NCI-H748 (cell line): ENCODE measurements at regions not wholly inside any gene's neighbourhood (a gene's known extent, or its start where the extent isn't known, plus 50 kb on each side); places are given as distances from the start of the nearest gene placed in this dataset.
A peak's percentile ranks its signal among the peaks of the same experiment; 100 is the strongest.
"Not testable (repeated sequence)": the region's sequence is repeated elsewhere in the genome, so short reads cannot be mapped to it uniquely, and the experiment has no call there.

Source experiments
- DNase-seq: peaks from one replicate; lab custom pipeline; 2025; ENCODE audit not compliant: unreplicated experiment; lab: John Stamatoyannopoulos, UW

DNA sequence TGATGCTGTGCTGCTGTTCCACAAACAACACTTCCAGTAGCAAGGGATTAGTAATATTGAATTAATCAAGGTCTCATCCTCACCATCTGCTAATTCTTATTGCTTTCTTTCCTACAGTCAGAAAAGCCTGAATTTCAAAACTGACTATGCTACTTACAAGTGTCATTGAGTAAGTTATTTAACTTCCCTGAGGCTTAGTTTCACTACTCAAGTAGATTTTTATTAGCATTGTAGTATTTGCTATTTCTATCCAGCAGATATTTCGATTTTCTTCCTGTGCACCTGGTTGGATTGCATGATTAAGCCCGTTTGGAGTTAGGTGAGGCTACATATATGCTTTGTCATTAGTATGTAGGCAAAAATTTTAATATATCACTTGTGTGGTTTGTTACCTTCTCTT, 591.5 kb downstream of the TRHDE start:
- DNase-seq, result no peak

DNA sequence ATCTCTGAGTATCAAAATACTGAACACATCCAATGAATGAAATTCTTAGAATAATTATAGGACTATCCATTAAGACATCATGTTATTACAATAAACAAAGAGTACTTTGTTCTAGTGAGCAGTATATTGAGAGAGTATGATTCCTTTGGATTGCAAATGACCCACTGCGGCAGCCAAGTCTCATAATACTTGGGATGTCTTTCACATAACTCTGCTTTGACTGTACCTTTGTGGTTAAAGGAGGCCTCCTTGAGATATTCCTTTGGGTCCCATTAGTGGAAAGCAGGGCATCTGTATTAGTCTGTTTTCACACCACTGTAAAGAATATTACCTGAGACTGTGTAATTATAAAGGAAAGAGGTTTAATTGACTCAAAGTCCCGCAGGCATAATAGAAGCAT, 593.8 kb downstream of the TRHDE start:
- DNase-seq, result no peak

DNA sequence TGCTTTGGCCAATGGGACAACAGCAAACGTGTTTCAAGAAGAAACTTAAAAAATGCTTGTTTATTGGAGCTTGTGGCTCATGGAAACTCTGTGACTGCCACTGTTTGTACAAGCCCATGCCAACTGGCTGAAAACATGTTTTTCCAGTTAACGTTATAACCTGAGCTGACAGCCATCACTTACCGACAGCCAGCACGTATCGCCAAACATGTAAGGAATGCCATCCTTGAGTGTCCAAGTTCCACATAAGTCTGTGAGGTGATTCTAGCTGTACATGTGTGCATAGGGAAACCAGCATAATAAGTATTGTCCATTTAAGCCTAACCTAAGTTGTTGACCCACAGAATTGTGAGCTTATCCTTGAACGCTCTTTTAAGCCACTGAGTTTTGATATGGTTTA, 596.9 kb downstream of the TRHDE start:
- DNase-seq, result no peak

DNA sequence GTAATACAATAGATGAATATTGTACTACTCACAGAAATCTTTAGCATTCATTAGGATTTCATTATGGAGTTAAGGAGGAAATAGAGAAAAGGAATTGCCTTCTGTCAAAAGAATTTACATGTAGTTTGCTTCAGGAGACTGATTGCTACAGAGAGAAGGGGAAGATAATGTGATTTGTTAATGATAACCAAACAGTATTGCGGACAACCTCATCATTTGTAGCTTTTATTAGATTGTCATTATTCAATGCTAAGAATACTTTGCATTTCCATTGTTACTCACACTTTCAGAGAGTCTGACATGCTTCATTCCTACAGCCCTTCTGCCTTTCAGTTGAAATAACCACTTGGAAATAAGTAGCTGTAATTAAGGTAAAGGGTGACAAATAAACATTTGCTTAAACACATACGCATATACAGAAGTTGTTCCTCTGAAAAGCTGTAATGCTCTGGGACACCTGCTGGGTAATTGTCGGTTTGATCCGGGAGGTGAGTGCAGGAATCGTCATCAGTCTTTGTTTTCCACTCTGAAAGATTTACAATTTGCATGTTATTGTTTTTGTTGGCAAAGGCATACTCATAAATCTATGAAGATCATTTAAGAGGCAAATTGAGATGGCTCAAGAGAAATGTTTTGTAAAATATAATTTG, 600.2 kb downstream of the TRHDE start:
- DNase-seq, result peak; percentile 91

DNA sequence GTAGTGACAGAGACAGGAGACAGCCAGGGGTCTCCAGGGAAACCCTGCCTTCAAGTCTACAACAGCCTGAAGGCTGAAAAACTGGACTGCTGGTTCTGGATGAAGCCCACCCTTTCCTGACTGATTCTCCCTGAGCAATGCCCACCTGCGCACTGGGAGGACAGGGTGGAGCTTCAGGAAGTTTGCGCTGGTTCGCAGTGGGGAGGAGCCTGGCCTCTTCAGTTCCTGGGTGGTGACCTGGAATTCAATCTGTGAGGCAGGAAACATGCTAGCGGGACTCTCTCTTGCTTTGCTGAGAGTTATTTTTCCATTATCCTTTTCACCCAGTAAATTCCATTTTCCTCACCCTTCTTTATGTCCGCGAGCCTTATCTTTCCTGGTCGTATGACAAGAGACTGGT, 600.8 kb downstream of the TRHDE start:
- DNase-seq, result peak; percentile 46

DNA sequence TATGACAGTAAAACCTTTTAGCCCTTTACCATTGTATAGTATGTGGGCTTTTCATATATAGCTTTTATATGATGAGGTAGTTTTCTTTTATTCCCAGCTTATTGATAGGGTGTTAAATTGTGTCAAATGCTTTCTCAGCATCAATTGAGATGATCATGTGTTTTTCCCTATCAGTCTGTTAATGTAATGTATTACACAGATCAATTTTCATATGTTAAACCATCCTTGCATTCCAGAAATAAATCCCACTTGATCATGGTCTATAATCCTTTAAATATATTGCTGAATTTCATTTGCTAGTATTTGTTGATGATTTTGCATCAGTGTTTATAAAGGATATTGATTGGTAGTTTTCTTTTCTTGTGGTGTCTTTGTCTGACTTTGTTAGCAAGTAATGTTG, 603.9 kb downstream of the TRHDE start:
- no peak for DNase-seq

DNA sequence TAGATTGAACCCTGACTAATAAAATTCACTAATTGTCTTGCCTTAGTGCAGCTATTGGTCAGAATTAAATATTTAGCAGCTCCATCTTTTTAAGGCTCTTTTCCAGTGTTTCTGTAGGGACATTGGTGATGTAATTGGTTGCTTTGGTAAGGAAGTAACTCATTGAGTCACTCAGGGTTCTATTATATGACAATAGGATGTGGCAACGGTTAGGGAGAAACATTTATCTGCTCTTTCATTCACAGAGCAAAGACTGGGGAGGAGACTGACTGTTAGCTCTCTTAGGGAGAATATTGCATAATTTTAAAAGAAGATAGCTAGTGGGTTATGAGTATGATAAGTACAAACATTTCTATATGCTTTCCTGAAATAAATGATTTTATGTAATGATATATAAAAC, 616.5 kb downstream of the TRHDE start:
- DNase-seq, result no peak

DNA sequence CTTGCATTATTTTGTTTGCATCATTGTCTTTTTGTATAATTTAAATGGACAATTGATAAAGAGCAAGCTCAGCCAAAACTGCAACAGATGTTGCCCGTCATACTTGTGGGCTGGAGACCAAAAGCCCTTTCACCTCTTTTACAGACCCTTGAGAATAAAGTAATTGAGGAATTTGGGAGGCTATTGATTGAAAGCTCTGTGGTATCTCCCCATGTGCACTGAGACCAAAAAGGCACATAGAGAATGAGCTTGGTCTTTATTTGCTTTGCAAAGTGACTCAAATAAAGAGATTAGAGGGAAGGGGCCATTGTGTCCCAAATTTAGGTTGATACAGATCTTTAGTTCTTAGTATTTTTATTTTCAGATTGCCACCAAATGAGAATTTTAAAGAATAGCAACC, 617.6 kb downstream of the TRHDE start:
- no peak for DNase-seq

DNA sequence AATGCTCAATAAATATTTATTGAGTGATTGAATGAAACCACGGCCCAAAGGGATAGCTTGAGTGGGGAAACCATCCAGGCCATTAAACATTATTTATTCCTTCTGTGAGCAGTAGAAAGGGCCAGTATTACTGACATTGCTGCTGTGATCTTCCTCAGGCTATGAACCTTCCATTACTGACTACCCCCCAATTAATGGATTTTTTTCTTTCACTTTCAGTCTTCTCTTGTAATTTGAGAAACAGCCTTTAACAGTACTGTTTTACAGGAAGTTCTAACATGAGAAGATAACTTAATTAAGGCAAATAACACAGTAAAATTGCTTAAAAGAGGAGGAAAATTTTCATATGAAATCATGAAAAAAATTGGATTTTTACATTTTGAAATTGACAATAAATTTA, 629.5 kb downstream of the TRHDE start:
- no peak for DNase-seq

DNA sequence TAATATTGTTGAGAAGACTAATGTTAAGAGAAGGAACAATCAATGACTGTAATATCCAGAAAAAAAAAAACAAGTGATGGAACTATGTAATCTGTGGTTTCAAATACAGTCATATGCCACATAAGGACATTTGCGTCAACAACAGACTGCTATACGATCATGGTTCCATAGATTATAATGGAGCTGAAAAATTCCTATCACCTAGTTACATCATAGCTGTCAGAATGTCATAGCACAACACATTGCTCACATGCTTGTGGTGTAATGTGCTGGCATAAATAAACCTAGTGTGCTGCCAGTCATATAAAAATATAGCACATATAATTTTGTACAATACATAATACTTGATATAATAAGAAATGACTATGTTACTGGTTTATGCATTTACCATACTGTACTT, 653.5 kb downstream of the TRHDE start:
- DNase-seq, result no peak

DNA sequence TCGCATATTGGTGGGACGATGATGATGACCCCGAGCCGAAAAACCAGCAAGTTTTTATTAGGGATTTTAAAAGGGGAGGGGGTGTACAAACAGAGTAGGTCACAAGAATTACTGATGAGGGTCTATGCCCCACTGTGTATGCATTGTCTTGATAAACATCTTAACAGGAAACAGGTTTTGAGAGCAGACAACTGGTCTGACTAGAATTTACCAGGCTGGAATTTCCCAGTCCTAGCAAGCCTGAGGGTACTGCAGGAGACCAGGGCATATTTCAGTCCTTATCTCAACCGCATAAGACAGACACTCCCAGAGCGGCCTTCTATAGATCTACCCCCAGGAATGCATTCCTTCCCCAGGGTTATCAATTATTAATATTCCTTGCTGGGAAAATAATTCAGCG, 659.7 kb downstream of the TRHDE start:
- DNase-seq, result not testable (repeated sequence)

DNA sequence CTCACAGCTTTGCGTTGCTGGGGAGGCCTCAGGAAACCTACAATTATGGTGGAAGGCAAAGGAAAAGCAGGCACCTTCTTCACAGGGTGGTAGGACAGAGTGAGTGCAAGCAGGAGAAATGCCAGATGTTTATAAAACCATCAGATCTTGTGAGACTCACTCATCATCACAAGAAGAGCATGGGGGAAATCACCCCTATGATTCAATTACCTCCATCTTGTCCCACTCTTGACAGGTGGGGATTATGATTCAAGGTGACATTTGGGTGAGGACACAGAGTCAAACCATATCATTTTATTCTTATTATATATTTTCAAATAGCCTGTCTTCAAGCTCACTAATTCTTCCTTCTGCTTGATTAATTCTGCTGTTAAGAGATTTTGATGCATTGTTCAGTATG, 665.3 kb downstream of the TRHDE start:
- no peak for DNase-seq

DNA sequence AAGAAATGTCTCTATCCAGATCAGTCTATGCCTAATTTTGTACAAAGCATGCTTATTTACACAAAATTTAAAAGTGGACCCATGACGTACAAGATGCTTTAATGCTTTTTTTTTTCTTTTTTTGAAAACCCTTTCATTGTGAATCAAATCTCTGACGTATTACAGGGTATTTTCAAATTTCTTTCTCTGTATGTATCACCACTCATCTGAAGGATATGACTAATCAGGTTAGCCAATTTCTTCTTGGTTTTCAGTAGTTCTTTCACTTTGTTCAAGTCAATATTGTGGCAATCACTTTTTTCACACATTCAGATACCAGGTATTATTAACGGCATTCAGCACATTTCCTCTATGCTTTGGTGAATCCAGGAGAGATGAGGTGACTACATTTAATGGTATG, 685.3 kb downstream of the TRHDE start:
- DNase-seq, result no peak

DNA sequence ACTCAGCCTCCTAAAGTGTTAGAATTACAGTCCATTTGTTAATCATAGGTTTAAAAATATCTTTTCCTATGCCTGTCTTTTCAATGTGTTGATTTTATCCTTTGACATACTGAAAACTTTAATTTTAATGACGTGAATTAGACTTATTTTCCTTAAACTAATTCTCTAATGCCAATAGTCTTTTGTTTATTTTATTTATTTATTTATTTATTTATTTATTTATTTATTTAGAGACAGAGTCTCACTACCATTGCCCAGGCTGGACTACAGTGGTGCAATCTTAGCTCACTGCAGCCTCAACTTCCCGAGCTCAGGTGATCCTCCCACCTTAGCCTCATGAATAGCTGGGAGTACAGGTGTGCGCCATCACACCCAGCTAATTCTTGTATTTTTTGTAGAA, 694.5 kb downstream of the TRHDE start:
- DNase-seq, result no peak

DNA sequence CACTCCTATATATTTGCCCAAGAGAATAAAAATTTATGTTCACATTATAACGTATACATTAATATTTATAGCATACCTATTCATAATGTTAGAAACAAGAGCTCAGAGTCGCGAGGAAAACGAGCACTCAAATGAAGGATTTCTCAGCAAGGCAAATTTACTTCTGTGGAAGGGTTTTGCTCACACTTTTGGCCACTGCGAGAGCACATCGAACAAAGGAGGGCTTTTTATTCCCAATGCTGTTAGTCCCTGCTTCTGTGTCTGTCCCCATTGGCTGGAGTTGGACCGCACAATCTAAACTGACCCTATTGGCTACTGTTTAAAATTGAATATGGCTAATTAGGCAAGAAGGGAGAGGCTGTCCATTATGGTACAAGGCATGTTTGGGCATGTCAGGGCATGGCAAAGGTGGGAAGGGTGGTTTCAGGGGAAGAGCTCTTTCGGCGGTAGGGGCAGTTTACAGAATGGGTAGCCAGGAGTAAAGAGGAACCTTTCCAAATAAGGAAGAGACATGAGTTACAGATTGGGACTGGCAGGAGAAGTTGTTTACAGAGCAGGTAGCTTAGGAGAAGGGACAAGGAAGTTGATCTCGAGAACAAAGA, 702.9 kb downstream of the TRHDE start:
- DNase-seq, result no peak

DNA sequence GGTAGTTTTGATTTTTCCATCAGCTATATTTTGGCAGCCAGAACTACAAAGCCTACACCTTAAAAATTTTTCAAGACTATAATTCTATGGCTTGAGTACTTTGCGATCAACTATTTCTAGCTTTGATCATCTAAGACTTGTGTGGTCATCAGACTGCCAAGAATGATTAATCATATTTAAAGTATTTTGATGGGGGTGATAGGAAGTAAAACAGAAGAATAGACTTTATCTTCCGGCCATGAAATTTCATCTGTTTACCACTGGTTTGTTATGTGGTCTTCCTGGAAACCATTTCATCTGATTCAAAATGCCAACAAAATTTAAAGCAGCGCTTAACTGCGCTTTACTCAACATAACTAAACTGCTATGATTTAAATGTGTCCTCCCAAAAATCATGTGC, 706.8 kb downstream of the TRHDE start:
- no peak for DNase-seq

DNA sequence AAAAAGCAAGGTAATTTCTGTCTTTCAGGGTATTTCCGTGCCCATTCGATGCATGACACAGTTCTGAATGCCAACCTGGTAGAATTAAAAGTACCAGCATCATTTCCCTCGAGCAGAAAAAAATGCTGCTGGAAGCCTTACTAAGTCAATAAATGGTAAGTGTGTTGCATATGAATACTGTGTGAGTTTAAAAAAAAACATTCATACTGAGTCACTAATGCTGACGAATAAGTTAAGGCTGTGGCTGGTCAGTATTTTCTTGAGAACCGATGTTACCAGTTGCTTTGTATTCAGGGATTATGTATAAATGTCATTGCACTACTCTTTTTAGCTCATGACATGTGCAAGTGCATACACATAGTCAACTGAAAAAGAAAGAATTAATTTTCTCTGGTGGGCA, 710.2 kb downstream of the TRHDE start:
- no peak for DNase-seq

DNA sequence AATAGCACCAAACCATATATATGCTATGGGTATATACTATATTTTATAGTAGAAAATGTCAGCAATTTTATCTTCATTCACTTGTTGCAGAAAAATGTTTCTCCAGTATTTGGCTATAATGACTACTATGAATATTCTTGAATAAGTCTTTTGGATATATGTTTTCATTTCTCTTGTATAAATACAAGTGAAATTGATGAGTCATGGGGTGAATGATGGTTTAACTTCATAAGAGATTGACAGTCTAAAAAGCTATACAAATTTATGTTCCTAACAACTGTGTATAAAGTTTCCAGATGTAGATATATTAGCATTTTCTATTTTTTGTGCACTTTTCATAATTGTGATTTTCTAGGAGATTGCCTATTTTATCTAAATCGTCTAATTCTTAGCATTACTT, 714.8 kb downstream of the TRHDE start:
- no peak for DNase-seq

DNA sequence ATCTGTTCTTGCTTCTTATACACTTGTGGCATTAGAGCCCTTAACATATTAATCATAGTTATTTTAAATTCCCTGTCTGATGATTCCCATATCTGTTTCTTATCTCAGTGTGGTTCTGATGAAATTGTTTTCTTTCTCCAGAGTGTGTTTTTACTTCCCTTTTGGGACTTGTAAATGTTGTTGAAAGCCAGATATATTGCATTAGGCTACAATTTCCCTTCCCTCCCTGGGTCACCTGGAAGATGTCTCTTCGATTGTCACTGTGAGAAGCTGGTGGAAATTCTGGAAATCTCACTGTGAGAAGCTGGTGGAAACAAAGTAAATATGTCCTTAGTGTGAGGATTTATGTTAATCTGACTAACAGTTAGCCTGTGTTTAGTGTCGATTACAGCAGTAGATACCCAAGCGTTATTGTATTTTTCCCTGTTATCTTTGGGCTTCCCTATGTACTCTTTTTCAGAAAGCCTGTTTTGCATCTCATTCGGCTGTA, 717.3 kb downstream of the TRHDE start:
- no peak for DNase-seq

DNA sequence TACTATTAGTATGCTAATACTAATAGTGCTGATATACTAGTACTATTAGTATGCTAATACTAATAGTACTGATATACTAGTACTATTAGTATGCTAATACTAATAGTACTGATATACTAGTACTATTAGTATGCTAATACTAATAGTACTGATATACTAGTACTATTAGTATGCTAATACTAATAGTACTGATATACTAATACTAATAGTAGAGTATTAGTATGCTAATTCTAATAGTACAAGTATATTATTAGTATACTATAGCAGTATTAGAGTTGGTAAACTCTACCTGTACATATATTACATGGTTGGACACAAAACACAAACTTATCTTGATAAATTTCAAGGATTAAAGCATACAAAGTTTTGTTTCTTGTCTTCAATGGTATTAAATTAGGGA, 722.9 kb downstream of the TRHDE start:
- not testable (repeated sequence) for DNase-seq

DNA sequence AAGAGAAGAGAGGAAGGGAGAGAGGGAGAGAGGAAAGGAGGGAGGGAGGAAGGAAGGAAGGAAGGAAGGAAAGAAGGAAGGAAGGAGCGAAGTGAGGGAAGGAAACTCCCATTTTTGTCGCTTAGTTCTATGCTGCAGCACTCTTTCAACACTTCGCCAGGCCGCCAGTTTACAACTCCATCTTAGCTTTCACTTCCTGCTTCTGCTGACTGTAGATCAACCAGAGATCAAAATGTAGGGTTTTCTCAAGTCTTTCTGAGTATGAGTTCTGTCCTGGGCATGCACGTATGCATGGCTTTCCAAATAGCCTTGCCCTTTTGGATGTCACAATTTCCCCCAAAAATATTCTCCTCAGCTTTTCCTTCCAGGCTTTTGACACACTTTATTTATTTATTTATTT, 723.4 kb downstream of the TRHDE start:
- no peak for DNase-seq

DNA sequence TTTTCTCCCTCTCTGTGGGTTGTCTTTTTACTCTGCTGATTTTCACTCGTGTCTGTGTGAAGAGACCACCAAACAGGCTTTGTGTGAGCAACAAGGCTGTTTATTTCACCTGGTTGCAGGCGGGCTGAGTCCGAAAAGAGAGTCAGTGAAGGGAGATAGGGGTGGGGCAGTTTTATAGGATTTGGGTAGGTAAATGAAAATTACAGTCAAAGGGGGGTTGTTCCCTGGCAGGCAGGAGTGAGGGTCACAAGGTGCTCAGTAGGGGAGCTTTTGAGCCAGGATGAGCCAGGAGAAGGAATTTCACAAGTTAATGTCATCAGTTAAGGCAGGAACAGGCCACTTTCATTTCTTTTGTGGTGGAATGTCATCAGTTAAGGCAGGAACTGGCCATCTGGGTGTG, 729.6 kb downstream of the TRHDE start:
- not testable (repeated sequence) for DNase-seq

DNA sequence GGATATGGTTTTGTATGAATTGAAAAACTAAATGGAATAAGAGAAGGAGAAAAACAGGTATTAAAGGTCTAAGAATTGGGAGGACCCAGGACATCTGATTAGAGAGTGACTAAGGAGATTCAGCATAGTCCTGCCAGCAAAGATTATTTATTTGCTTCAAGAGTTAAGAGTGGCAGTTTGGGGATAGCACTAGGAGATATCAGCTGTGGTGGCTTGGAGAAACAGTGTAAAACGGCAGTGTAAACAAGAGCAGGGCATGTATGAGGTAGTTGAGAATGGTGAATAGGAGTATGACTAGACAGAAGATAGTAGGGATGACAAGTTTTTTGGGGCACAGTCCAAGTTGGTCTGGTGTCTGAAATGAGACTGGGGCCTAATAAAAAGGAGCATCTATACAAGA, 730.3 kb downstream of the TRHDE start:
- DNase-seq, result not testable (repeated sequence)
